ENCODE measurements at regions not wholly inside any gene's neighbourhood (a gene's known extent, or its start where the extent isn't known, plus 50 kb on each side); places are given as distances from the start of the nearest gene placed in this dataset.

GRCh38 chr7:35499226-35499625, 195.7 kb downstream of the HERPUD2 start:
- no peak for DNase-seq
- intact Hi-C loops (cut with DNase I), result no loop called here
- Histone ChIP-seq H3K36me3 (no peaks in the 10 kb centered on the region), H3K4me1 (no peaks in the 10 kb centered on the region), H3K27me3 (no peaks in the 10 kb centered on the region), H3K4me3 (no peak overlapping the region), H3K9me3 (no peaks in the 10 kb centered on the region), H3K27ac (no peak overlapping the region)
- TF ChIP-seq POLR2AphosphoS5 (IDR thresholded peaks at IDR 0.05), result no peak
- TF ChIP-seq, protein P1, sequence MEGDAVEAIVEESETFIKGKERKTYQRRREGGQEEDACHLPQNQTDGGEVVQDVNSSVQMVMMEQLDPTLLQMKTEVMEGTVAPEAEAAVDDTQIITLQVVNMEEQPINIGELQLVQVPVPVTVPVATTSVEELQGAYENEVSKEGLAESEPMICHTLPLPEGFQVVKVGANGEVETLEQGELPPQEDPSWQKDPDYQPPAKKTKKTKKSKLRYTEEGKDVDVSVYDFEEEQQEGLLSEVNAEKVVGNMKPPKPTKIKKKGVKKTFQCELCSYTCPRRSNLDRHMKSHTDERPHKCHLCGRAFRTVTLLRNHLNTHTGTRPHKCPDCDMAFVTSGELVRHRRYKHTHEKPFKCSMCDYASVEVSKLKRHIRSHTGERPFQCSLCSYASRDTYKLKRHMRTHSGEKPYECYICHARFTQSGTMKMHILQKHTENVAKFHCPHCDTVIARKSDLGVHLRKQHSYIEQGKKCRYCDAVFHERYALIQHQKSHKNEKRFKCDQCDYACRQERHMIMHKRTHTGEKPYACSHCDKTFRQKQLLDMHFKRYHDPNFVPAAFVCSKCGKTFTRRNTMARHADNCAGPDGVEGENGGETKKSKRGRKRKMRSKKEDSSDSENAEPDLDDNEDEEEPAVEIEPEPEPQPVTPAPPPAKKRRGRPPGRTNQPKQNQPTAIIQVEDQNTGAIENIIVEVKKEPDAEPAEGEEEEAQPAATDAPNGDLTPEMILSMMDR (IDR thresholded peaks at IDR 0.05), result no peak
- no peak for TF ChIP-seq EP300 (IDR thresholded peaks at IDR 0.05)
- no peak for TF ChIP-seq POLR2A (IDR thresholded peaks at IDR 0.05)
- WGBS, 2 donors, result 56 to 80% methylated on average over 5 of the region's 5 CpGs

DNA sequence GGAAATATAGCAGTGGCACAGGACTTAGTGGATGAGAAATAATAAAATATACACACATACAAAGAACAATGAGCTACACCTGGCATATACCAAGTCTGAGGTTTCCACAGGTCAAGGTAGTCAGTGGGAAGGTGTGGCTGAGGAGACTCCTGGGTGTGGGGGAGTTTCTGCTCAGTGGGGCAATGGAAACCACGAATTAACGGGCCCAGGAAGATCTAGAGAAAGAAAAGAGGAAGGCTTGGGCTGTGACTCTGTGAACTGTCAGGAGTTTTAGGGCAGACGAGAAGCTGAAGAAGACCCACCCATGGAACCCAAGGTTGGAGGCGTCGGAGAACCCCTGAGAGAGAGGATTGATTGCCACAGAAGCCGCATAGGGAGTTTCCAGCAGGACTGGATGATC, 196.5 kb downstream of the HERPUD2 start:
- TF ChIP-seq, protein P1 (IDR thresholded peaks at IDR 0.05), result no peak
- TF ChIP-seq EP300 (IDR thresholded peaks at IDR 0.05) (no peak), POLR2AphosphoS5 (IDR thresholded peaks at IDR 0.05) (no peak), POLR2A (IDR thresholded peaks at IDR 0.05) (no peak)
- 77 to 79% methylated on average over 6 of the region's 6 CpGs for WGBS, 2 donors
- no peak overlapping the region for H3K4me3 ChIP-seq

GRCh38 chr7:35495844-35496243, 199.1 kb downstream of the HERPUD2 start:
- no peak for TF ChIP-seq EP300 (IDR thresholded peaks at IDR 0.05)
- TF ChIP-seq POLR2AphosphoS5 (IDR thresholded peaks at IDR 0.05), result no peak
- 77 to 85% methylated on average over 3 of the region's 3 CpGs for WGBS, 2 donors
- H3K27ac ChIP-seq, result no peak overlapping the region
- intact Hi-C loops (cut with DNase I), result no loop called here
- H3K4me1 ChIP-seq, result no peaks in the 10 kb centered on the region
- H3K4me3 ChIP-seq, result no peak overlapping the region
- H3K9me3 ChIP-seq, result no peaks in the 10 kb centered on the region
- no peaks in the 10 kb centered on the region for H3K36me3 ChIP-seq
- no peak for DNase-seq
- no peaks in the 10 kb centered on the region for H3K27me3 ChIP-seq

More for the DNA sequence above, 196.5 kb downstream of the HERPUD2 start:
- intact Hi-C loops (cut with DNase I), result no loop called here
- Histone ChIP-seq H3K27ac (no peak overlapping the region), H3K9me3 (no peaks in the 10 kb centered on the region), H3K36me3 (no peaks in the 10 kb centered on the region), H3K4me1 (no peaks in the 10 kb centered on the region), H3K27me3 (no peaks in the 10 kb centered on the region)
- DNase-seq, result no peak

DNA sequence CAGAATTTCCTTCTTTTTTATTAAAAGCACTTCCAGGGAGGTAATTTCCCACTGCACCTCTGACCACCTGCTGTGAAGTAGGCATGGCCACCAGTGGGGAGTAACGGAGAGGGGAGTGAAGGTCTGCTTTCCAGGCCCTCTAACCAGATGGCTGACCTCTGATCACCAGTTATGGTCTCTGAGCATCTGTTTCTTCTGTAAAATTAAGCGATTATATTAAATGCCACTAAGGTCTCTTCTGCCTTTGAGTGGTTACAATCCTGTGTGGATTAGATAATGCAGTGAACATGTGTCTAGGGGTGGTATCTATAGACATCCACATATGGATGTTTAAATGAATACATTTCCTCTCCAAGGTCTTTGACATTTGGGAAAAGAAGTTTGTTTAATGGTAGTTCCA, 199.6 kb downstream of the HERPUD2 start:
- no peak for DNase-seq
- intact Hi-C loops (cut with DNase I), result no loop called here
- WGBS, 2 donors, result 77 to 83% methylated on average over 2 of the region's 2 CpGs
- Histone ChIP-seq H3K4me3 (no peak overlapping the region), H3K27me3 (no peaks in the 10 kb centered on the region), H3K4me1 (no peaks in the 10 kb centered on the region), H3K36me3 (no peaks in the 10 kb centered on the region), H3K9me3 (no peaks in the 10 kb centered on the region), H3K27ac (no peak overlapping the region)
- TF ChIP-seq EP300 (IDR thresholded peaks at IDR 0.05), result no peak
- no peak for TF ChIP-seq POLR2AphosphoS5 (IDR thresholded peaks at IDR 0.05)
- no peak for TF ChIP-seq POLR2A (IDR thresholded peaks at IDR 0.05)
- TF ChIP-seq, protein P1 (IDR thresholded peaks at IDR 0.05), result no peak

GRCh38 chr7:35494407-35494806, 200.5 kb downstream of the HERPUD2 start:
- DNase-seq, result no peak
- no peak overlapping the region for H3K27ac ChIP-seq
- H3K36me3 ChIP-seq, result no peaks in the 10 kb centered on the region
- H3K4me1 ChIP-seq, result no peaks in the 10 kb centered on the region
- H3K4me3 ChIP-seq, result no peak overlapping the region
- TF ChIP-seq POLR2A (IDR thresholded peaks at IDR 0.05) (no peak), EP300 (IDR thresholded peaks at IDR 0.05) (no peak), POLR2AphosphoS5 (IDR thresholded peaks at IDR 0.05) (no peak)
- TF ChIP-seq, protein P1 (IDR thresholded peaks at IDR 0.05), result no peak
- WGBS, 2 donors, result 64 to 76% methylated on average over 3 of the region's 3 CpGs
- H3K27me3 ChIP-seq, result no peaks in the 10 kb centered on the region
- H3K9me3 ChIP-seq, result no peaks in the 10 kb centered on the region
- intact Hi-C loops (cut with DNase I), result no loop called here

Measured in sigmoid colon (tissue), 6 donors.